ENCODE measurements at regions not wholly inside any gene's neighbourhood (a gene's known extent, or its start where the extent isn't known, plus 50 kb on each side); places are given as distances from the start of the nearest gene placed in this dataset.

DNA sequence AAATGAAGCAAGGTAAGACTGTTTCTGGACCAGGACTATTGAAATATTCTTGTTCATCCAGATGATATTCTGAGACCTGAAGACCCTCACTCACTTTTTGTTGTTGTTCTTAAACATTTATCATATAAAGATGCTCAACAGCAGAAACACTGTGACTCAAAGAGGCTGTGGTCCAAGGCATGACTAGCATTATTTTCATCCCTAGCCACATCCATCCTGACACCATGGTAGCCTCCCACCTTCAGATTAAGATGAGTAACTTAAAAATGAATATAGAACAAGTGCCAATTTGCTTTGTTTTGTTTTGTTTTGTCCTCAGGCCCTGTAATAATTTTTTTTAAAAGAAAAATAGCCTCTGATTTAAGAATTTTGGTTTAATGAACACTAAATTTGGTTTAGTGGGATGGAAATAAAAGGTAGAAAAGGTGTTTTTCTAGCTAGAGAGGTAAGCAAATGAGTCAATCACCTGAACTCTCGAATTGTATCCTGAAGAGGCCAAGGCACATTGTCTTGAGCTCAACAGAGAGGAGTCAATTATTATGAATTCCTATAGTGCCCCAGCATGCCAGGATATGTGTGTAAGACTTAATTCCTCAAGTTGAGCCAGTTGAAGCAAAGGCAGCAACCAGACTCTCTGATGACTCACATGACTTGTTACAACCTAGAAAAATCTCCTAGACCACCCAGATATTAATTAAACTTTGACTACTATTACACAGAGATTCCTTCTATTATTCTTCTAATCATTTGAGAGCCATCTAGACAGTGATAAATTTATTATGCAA lies 380.1 kb upstream of the TUSC1 start (continued):
- TF ChIP-seq, protein P1, sequence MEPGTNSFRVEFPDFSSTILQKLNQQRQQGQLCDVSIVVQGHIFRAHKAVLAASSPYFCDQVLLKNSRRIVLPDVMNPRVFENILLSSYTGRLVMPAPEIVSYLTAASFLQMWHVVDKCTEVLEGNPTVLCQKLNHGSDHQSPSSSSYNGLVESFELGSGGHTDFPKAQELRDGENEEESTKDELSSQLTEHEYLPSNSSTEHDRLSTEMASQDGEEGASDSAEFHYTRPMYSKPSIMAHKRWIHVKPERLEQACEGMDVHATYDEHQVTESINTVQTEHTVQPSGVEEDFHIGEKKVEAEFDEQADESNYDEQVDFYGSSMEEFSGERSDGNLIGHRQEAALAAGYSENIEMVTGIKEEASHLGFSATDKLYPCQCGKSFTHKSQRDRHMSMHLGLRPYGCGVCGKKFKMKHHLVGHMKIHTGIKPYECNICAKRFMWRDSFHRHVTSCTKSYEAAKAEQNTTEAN (CRISPR knock-in tag; IDR thresholded peaks at IDR 0.05), result no peak
- TF ChIP-seq, protein P2, sequence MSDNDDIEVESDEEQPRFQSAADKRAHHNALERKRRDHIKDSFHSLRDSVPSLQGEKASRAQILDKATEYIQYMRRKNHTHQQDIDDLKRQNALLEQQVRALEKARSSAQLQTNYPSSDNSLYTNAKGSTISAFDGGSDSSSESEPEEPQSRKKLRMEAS (CRISPR knock-in tag; IDR thresholded peaks at IDR 0.05), result no peak
- no peak for TF ChIP-seq NFE2L1 (CRISPR knock-in tag; IDR thresholded peaks at IDR 0.05)

DNA sequence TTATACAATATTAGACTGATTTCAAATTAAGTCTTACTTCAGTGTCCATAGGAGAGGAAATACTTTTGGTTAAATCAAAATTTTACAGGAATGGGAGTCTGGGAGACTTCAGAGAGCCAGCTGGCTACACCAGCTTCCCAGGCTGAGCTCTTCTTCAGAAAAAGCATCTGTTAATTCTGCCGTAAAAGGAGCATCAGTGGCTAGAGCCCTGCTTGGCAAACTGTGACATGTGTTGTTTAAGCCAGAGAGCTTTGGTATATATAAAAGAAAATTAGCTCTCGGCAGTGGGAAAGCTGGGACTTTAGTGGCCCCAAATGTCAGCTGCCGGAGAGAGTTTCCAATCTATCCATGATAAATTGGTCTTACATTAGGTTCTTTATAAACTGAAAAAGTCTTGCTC lies 378.8 kb upstream of the TUSC1 start:
- ATAC-seq, result no peak
- DNase-seq (ENCODE audit: low spot score), result no peak
- Mint-ChIP-seq H3K36me3 (peaks cover 3% of the 10 kb centered on the region), H3K27ac (no peak overlapping the region), H3K4me1 (peaks cover 25% of the 10 kb centered on the region), H3K9me3 (peaks cover 7% of the 10 kb centered on the region), H3K27me3 (ENCODE audit: low read depth) (no peaks in the 10 kb centered on the region), H3K4me3 (no peak overlapping the region)
- CTCF ChIA-PET, result no interaction called here
- TF ChIP-seq ELF4 (CRISPR knock-in tag; IDR thresholded peaks at IDR 0.05; ENCODE audit: low read depth) (no peak), ESRRA (CRISPR knock-in tag; IDR thresholded peaks at IDR 0.05; ENCODE audit: borderline replicate concordance) (no peak), ZNF396 (CRISPR knock-in tag; IDR thresholded peaks at IDR 0.05; ENCODE audit: borderline replicate concordance) (no peak), FOXJ3 (CRISPR knock-in tag; IDR thresholded peaks at IDR 0.05; ENCODE audit: borderline replicate concordance) (no peak), ETV6 (CRISPR knock-in tag; IDR thresholded peaks at IDR 0.05) (no peak), CREM (CRISPR knock-in tag; IDR thresholded peaks at IDR 0.05) (no peak), CREB1 (CRISPR knock-in tag; IDR thresholded peaks at IDR 0.05) (no peak), NFE2L1 (CRISPR knock-in tag; IDR thresholded peaks at IDR 0.05) (no peak), JAZF1 (CRISPR knock-in tag; IDR thresholded peaks at IDR 0.05) (no peak), RORB (CRISPR knock-in tag; IDR thresholded peaks at IDR 0.05) (no peak), ZNF671 (CRISPR knock-in tag; IDR thresholded peaks at IDR 0.05) (no peak), ZBTB21 (CRISPR knock-in tag; IDR thresholded peaks at IDR 0.05; ENCODE audit: borderline replicate concordance) (no peak), SOX15 (CRISPR knock-in tag; IDR thresholded peaks at IDR 0.05) (no peak)
- TF ChIP-seq, protein P3, sequence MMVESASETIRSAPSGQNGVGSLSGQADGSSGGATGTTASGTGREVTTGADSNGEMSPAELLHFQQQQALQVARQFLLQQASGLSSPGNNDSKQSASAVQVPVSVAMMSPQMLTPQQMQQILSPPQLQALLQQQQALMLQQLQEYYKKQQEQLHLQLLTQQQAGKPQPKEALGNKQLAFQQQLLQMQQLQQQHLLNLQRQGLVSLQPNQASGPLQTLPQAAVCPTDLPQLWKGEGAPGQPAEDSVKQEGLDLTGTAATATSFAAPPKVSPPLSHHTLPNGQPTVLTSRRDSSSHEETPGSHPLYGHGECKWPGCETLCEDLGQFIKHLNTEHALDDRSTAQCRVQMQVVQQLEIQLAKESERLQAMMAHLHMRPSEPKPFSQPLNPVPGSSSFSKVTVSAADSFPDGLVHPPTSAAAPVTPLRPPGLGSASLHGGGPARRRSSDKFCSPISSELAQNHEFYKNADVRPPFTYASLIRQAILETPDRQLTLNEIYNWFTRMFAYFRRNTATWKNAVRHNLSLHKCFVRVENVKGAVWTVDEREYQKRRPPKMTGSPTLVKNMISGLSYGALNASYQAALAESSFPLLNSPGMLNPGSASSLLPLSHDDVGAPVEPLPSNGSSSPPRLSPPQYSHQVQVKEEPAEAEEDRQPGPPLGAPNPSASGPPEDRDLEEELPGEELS (CRISPR knock-in tag; IDR thresholded peaks at IDR 0.05), result no peak
- TF ChIP-seq, protein P4, sequence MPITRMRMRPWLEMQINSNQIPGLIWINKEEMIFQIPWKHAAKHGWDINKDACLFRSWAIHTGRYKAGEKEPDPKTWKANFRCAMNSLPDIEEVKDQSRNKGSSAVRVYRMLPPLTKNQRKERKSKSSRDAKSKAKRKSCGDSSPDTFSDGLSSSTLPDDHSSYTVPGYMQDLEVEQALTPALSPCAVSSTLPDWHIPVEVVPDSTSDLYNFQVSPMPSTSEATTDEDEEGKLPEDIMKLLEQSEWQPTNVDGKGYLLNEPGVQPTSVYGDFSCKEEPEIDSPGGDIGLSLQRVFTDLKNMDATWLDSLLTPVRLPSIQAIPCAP (CRISPR knock-in tag; IDR thresholded peaks at IDR 0.05), result no peak
- TF ChIP-seq, protein P5, sequence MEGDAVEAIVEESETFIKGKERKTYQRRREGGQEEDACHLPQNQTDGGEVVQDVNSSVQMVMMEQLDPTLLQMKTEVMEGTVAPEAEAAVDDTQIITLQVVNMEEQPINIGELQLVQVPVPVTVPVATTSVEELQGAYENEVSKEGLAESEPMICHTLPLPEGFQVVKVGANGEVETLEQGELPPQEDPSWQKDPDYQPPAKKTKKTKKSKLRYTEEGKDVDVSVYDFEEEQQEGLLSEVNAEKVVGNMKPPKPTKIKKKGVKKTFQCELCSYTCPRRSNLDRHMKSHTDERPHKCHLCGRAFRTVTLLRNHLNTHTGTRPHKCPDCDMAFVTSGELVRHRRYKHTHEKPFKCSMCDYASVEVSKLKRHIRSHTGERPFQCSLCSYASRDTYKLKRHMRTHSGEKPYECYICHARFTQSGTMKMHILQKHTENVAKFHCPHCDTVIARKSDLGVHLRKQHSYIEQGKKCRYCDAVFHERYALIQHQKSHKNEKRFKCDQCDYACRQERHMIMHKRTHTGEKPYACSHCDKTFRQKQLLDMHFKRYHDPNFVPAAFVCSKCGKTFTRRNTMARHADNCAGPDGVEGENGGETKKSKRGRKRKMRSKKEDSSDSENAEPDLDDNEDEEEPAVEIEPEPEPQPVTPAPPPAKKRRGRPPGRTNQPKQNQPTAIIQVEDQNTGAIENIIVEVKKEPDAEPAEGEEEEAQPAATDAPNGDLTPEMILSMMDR (IDR thresholded peaks at IDR 0.05), result no peak
- POLR2A ChIA-PET, result interaction anchor here (0.6 kb wide), 1 partner anchor 316 kb away, joined by 6 read pairs; no protein-coding TSS in a partner anchor
